IMR-90 (cell line): ENCODE measurements at regions not wholly inside any gene's neighbourhood (a gene's known extent, or its start where the extent isn't known, plus 50 kb on each side); places are given as distances from the start of the nearest gene placed in this dataset.

Experiments used
- ATAC-seq: fragments of 200-7000 bp; cut with Tn5 transposase; 2 replicates; pipeline ENCODE4 v1.9.1; 2020; ENCODE audit warnings: low read depth, mild to moderate bottlenecking, moderate library complexity
- BruUV-seq: library from RNA; stranded (reverse); fragments of 400-500 nt; replicated peaks from 2 replicates; lab custom pipeline; 2021; lab: Mats Ljungman, UMichigan
- CTCF ChIA-PET: fragments of 300-600 bp; formaldehyde crosslinking; extraction: SDS; loops from one replicate; lab custom pipeline; 2021; ENCODE audit warnings: antibody characterized with exemption; lab: Yijun Ruan, JAX
- POLR2A ChIA-PET: fragments of 300-600 bp; sonication (Branson Sonifier 250); formaldehyde crosslinking; loops from one replicate; lab custom pipeline; 2022; ENCODE audit warnings: antibody characterized with exemption; ENCODE audit not compliant: unreplicated experiment; lab: Charles Lee
- DNase-seq: peaks from one replicate; pipeline ENCODE4 v3.0.0; 2013
- H2AFZ ChIP-seq: replicated peaks from 2 replicates; pipeline ENCODE3; 2013; ENCODE audit warnings: low read length, mild to moderate bottlenecking; ENCODE audit not compliant: poor library complexity
- H2AK5ac ChIP-seq: 2 replicates; pipeline ENCODE4 v1.6.1; 2013; ENCODE audit warnings: low read depth, low read length, inconsistent platforms
- H2AK9ac ChIP-seq: replicated peaks from 2 replicates; pipeline ENCODE3; 2013; ENCODE audit warnings: mild to moderate bottlenecking, low read depth, low read length, moderate library complexity; ENCODE audit not compliant: poor library complexity
- H2BK120ac ChIP-seq: 2 replicates; pipeline ENCODE4 v1.6.1; 2013; ENCODE audit warnings: low read depth, low read length, inconsistent platforms
- H2BK15ac ChIP-seq: 3 replicates; pipeline ENCODE4 v1.6.1; 2013; ENCODE audit warnings: low read depth, low read length, inconsistent platforms
- H2BK20ac ChIP-seq: 2 replicates; pipeline ENCODE4 v1.6.1; 2013; ENCODE audit warnings: low read depth, mild to moderate bottlenecking, inconsistent platforms, low read length, moderate library complexity
- H2BK5ac ChIP-seq: 2 replicates; pipeline ENCODE4 v1.6.1; 2013; ENCODE audit warnings: mild to moderate bottlenecking, low read depth, low read length, inconsistent platforms; ENCODE audit not compliant: poor library complexity, severe bottlenecking
- H3K14ac ChIP-seq: replicated peaks from 2 replicates; pipeline ENCODE4 v1.6.1; 2013; ENCODE audit warnings: low read depth, low read length, inconsistent platforms
- H3K18ac ChIP-seq: 2 replicates; pipeline ENCODE4 v1.6.1; 2013; ENCODE audit warnings: low read depth, low read length, control low read depth
- H3K23ac ChIP-seq: 2 replicates; pipeline ENCODE4 v1.6.1; 2013; ENCODE audit warnings: low read depth, low read length, inconsistent platforms
- H3K27ac ChIP-seq: 2 replicates; pipeline ENCODE4 v1.5.1; 2013; ENCODE audit warnings: mild to moderate bottlenecking, control low read depth, low read length; ENCODE audit not compliant: insufficient read depth
- H3K27me3 ChIP-seq: 2 replicates; pipeline ENCODE4 v1.6.1; 2013; ENCODE audit warnings: low read length; ENCODE audit not compliant: control insufficient read depth, insufficient read depth
- H3K36me3 ChIP-seq: 2 replicates; pipeline ENCODE4 v1.6.1; 2013; ENCODE audit warnings: low read length, mixed read lengths; ENCODE audit not compliant: control insufficient read depth, insufficient read depth
- H3K4ac ChIP-seq: 2 replicates; pipeline ENCODE4 v1.6.1; 2013; ENCODE audit warnings: low read depth, low read length, inconsistent platforms
- H3K4me1 ChIP-seq: 2 replicates; pipeline ENCODE4 v1.6.1; 2013; ENCODE audit warnings: low read length, mixed read lengths; ENCODE audit not compliant: control insufficient read depth, insufficient read depth
- H3K4me2 ChIP-seq: 2 replicates; pipeline ENCODE4 v1.6.1; 2013; ENCODE audit warnings: low read depth, mild to moderate bottlenecking, control low read depth, low read length, moderate library complexity
- H3K4me3 ChIP-seq: 2 replicates; pipeline ENCODE4 v1.5.1; 2013; ENCODE audit warnings: low read depth, mild to moderate bottlenecking, control low read depth, low read length, moderate library complexity; ENCODE audit not compliant: insufficient read depth
- H3K56ac ChIP-seq: 2 replicates; pipeline ENCODE4 v1.6.1; 2013; ENCODE audit warnings: low read length, inconsistent platforms; ENCODE audit not compliant: insufficient read depth; ENCODE audit errors: extremely low read depth
- H3K79me1 ChIP-seq, 2 experiments: 2 replicates each; pipeline ENCODE4 v1.6.1; 2013; ENCODE audit warnings: low read length in 2 of 2, inconsistent platforms in 1 of 2, low read depth in 1 of 2
- H3K9ac ChIP-seq: 2 replicates; pipeline ENCODE4 v1.6.1; 2013; ENCODE audit warnings: low read depth, low read length, control low read depth
- H3K9me1 ChIP-seq: 2 replicates; pipeline ENCODE4 v1.6.1; 2013; ENCODE audit warnings: low read length, inconsistent platforms; ENCODE audit not compliant: insufficient read depth
- H3K9me3 ChIP-seq: 2 replicates; pipeline ENCODE4 v1.6.1; 2013; ENCODE audit warnings: low read length; ENCODE audit not compliant: control insufficient read depth, insufficient read depth
- H4K20me1 ChIP-seq: 2 replicates; pipeline ENCODE4 v1.6.1; 2013; ENCODE audit warnings: low read length, inconsistent platforms; ENCODE audit not compliant: insufficient read depth
- H4K5ac ChIP-seq: 2 replicates; pipeline ENCODE4 v1.6.1; 2013; ENCODE audit warnings: mild to moderate bottlenecking, low read depth, low read length, control low read depth
- H4K8ac ChIP-seq, 2 experiments: 2 replicates each; pipeline ENCODE4 v1.6.1; 2013; ENCODE audit warnings: low read depth in 2 of 2, low read length in 2 of 2, control low read depth in 1 of 2, inconsistent platforms in 1 of 2
- H4K91ac ChIP-seq: 2 replicates; pipeline ENCODE4 v1.6.1; 2013; ENCODE audit warnings: low read depth, low read length, inconsistent platforms; ENCODE audit not compliant: insufficient read depth
- CEBPB ChIP-seq: IDR thresholded peaks from 2 replicates; pipeline ENCODE4 v1.6.1; 2012; ENCODE audit warnings: low read depth, low read length, improper control_type of control experiment
- CHD1 ChIP-seq: IDR thresholded peaks from 2 replicates; pipeline ENCODE4 v1.6.1; 2012; ENCODE audit warnings: low read depth, low read length, improper control_type of control experiment
- MAFK ChIP-seq: IDR thresholded peaks from 2 replicates; pipeline ENCODE4 v1.6.1; 2012; ENCODE audit warnings: low read depth, low read length, improper control_type of control experiment
- MAZ ChIP-seq: IDR thresholded peaks from 2 replicates; pipeline ENCODE4 v1.6.1; 2012; ENCODE audit warnings: low read depth, mild to moderate bottlenecking, low read length, improper control_type of control experiment, moderate library complexity, borderline replicate concordance
- POLR2A ChIP-seq: IDR thresholded peaks from 2 replicates; pipeline ENCODE4 v1.6.1; 2012; ENCODE audit warnings: mild to moderate bottlenecking, low read depth, low read length
- RCOR1 ChIP-seq: IDR thresholded peaks from 2 replicates; pipeline ENCODE4 v1.6.1; 2012; ENCODE audit warnings: mild to moderate bottlenecking, low read length, improper control_type of control experiment; ENCODE audit not compliant: insufficient replicate concordance
- USF2 ChIP-seq: fragments of 150-350 bp; IDR thresholded peaks from 2 replicates; pipeline ENCODE4 v1.6.1; 2017; ENCODE audit warnings: mild to moderate bottlenecking, antibody characterized with exemption, low read length, low read depth
- WGBS, 2 experiments: methylation state at CpG; one replicate each; pipeline versions ENCODE4 v1.1.5 to v1.1.7; 2013; ENCODE audit warnings: missing lambda C conversion rate in 2 of 2; ENCODE audit not compliant: insufficient read length in 1 of 2; ENCODE audit errors: extremely low coverage in 2 of 2; 5-methylcytosine and 5-hydroxymethylcytosine counted together
- dilution Hi-C: fragments of 300-500 bp; cut with HindIII; formaldehyde crosslinking; loops from one replicate; pipeline ENCODE4 v1.14.3; 2018; ENCODE audit warnings: low sequenced_read_pairs; ENCODE audit not compliant: unreplicated experiment
- in situ Hi-C: fragments of 300-500 bp; cut with MboI; formaldehyde crosslinking; loops from 3 replicates; pipeline ENCODE4 v1.14.3; 2019; ENCODE audit warnings: low sequenced_read_pairs, inconsistent platforms, mixed read lengths
- intact Hi-C: fragments of 100-400 bp; cut with micrococcal nuclease; formaldehyde crosslinking; loops from 2 replicates; pipeline ENCODE4 v1.10.0; 2022

- in situ Hi-C loops = no loop called here
- no TSS peak for BruUV-seq
Observed at GRCh38 chr11:46223252-46223513, 54.3 kb upstream of the CREB3L1 start.

More at GRCh38 chr11:46223252-46223513, 54.3 kb upstream of the CREB3L1 start:
- H3K27me3 ChIP-seq = 0 out of 2 replicates have a peak, but pooled peaks cover 1% of the 10 kb centered on the region
- no peak overlapping the region for H4K5ac ChIP-seq
- ATAC-seq (no peak), DNase-seq (no peak)
- H3K27ac ChIP-seq = no peak overlapping the region
- peaks cover 3% of the 10 kb centered on the region; the same call in 1 of the 2 replicates for H3K9me1 ChIP-seq
- no peak overlapping the region for H3K56ac ChIP-seq
- POLR2A ChIA-PET = no interaction called here
- CTCF ChIA-PET = no interaction called here
- no peak overlapping the region for H2AK9ac ChIP-seq
- H3K23ac ChIP-seq = no peak overlapping the region
- no peak overlapping the region for H2AK5ac ChIP-seq
- H3K14ac ChIP-seq = no peak overlapping the region
- H3K4me2 ChIP-seq = no peak overlapping the region
- H3K18ac ChIP-seq = no peak overlapping the region
- H2BK120ac ChIP-seq = no peak overlapping the region
- no peak overlapping the region for H2BK5ac ChIP-seq
- no peaks in the 10 kb centered on the region for H3K9me3 ChIP-seq
- no peak overlapping the region for H3K4me3 ChIP-seq
- no peak for TF ChIP-seq USF2
- TF ChIP-seq CHD1 = no peak
- TF ChIP-seq RCOR1 = no peak
- no peak for TF ChIP-seq MAFK
- no peak for TF ChIP-seq MAZ
- TF ChIP-seq POLR2A = no peak
- TF ChIP-seq CEBPB = no peak
- dilution Hi-C loops = no loop called here
- H2BK20ac ChIP-seq = no peak overlapping the region
- H2BK15ac ChIP-seq = no peak overlapping the region
- 87% methylated on average over 2 of the region's 4 CpGs; no CpG with 5 or more reads in 1 of the 2 experiments for WGBS, 2 experiments
- H3K79me1 ChIP-seq = no peaks in the 10 kb centered on the region
- H4K8ac ChIP-seq = no peak overlapping the region
- no peak overlapping the region for H3K9ac ChIP-seq
- no peak overlapping the region for H2AFZ ChIP-seq
- H3K4ac ChIP-seq = no peak overlapping the region
- H4K20me1 ChIP-seq = no peaks in the 10 kb centered on the region
- intact Hi-C loops = no loop called here
- H3K36me3 ChIP-seq = no peaks in the 10 kb centered on the region
- H4K91ac ChIP-seq = no peak overlapping the region
- H3K4me1 ChIP-seq = no peaks in the 10 kb centered on the region
